NT2/D1 (cell line): ENCODE measurements at regions not wholly inside any gene's neighbourhood (a gene's known extent, or its start where the extent isn't known, plus 50 kb on each side); places are given as distances from the start of the nearest gene placed in this dataset.

Source experiments
- DNase-seq: peaks from one replicate; pipeline ENCODE4 v3.0.0-alpha.2; 2011; ENCODE audit warnings: low read depth, low spot score
- H3K27me3 ChIP-seq: 2 replicates; pipeline ENCODE4 v1.6.0; 2011; ENCODE audit warnings: mild to moderate bottlenecking; ENCODE audit not compliant: insufficient read length, insufficient read depth
- H3K36me3 ChIP-seq: 2 replicates; pipeline ENCODE4 v1.6.1; 2011; ENCODE audit warnings: mild to moderate bottlenecking, low read length, mixed read lengths; ENCODE audit not compliant: insufficient read depth, insufficient read length
- H3K4me1 ChIP-seq: 2 replicates; pipeline ENCODE4 v1.5.1; 2011; ENCODE audit not compliant: insufficient read depth, insufficient read length
- H3K4me3 ChIP-seq: 2 replicates; pipeline ENCODE4 v1.5.1; 2011; ENCODE audit warnings: low read depth; ENCODE audit not compliant: insufficient read length
- H3K9ac ChIP-seq: 2 replicates; pipeline ENCODE4 v1.6.0; 2011; ENCODE audit warnings: low read depth; ENCODE audit not compliant: insufficient read length
- H3K9me3 ChIP-seq: 2 replicates; pipeline ENCODE4 v1.5.1; 2011; ENCODE audit warnings: mild to moderate bottlenecking, low read length; ENCODE audit not compliant: insufficient read depth
- SUZ12 ChIP-seq: IDR thresholded peaks from 2 replicates; pipeline ENCODE4 v1.6.1; 2011; ENCODE audit not compliant: insufficient read length, insufficient read depth; ENCODE audit errors: extremely low read depth
- YY1 ChIP-seq: IDR thresholded peaks from 2 replicates; pipeline ENCODE4 v1.6.1; 2011; ENCODE audit not compliant: insufficient read length, insufficient read depth
- ZNF274 ChIP-seq: IDR thresholded peaks from 2 replicates; pipeline ENCODE4 v1.6.1; 2011; ENCODE audit warnings: mild to moderate bottlenecking, low read depth, low read length

GRCh38 chr17:79144133-79144532 is 69.5 kb downstream of the ENGASE start:
- H3K9ac ChIP-seq = no peak overlapping the region
- no peaks in the 10 kb centered on the region for H3K9me3 ChIP-seq
- TF ChIP-seq ZNF274 (no peak), SUZ12 (no peak), YY1 (no peak)
- no peak overlapping the region for H3K4me3 ChIP-seq
- peaks cover 11% of the 10 kb centered on the region for H3K4me1 ChIP-seq
- no peaks in the 10 kb centered on the region for H3K27me3 ChIP-seq
- no peaks in the 10 kb centered on the region for H3K36me3 ChIP-seq
- no peak for DNase-seq

GRCh38 chr17:79142375-79142774 is 67.8 kb downstream of the ENGASE start:
- no peak for DNase-seq
- H3K9me3 ChIP-seq = no peaks in the 10 kb centered on the region
- TF ChIP-seq ZNF274 = no peak
- TF ChIP-seq YY1 = no peak
- TF ChIP-seq SUZ12 = no peak
- H3K4me3 ChIP-seq = no peak overlapping the region
- no peak overlapping the region for H3K9ac ChIP-seq
- H3K27me3 ChIP-seq = no peaks in the 10 kb centered on the region
- peaks cover 6% of the 10 kb centered on the region for H3K4me1 ChIP-seq
- H3K36me3 ChIP-seq = no peaks in the 10 kb centered on the region

GRCh38 chr17:79141578-79142355 is 67.1 kb downstream of the ENGASE start:
- Histone ChIP-seq H3K9ac (no peak overlapping the region), H3K27me3 (no peaks in the 10 kb centered on the region), H3K4me3 (no peak overlapping the region), H3K36me3 (no peaks in the 10 kb centered on the region), H3K9me3 (no peaks in the 10 kb centered on the region), H3K4me1 (peaks cover 5% of the 10 kb centered on the region)
- DNase-seq = no peak
- no peak for TF ChIP-seq YY1
- TF ChIP-seq ZNF274 = no peak
- TF ChIP-seq SUZ12 = no peak

DNA sequence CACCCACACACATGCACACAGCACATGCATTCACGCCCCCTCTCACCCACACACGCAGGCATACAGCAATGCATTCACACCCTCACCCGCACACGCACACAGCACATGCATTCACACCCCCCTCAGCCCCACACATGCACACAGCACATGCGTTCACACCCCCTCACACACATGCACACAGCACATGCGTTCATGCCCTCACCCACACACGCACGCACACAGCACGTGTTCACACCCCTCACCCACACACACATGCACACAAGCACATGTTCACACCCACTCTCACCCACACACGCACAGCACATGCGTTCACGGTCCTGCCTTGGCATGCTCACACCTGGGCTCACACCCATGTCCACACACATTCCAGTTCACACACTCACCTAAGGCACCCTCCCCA is 64.2 kb downstream of the ENGASE start:
- Histone ChIP-seq H3K36me3 (no peaks in the 10 kb centered on the region), H3K9me3 (no peaks in the 10 kb centered on the region), H3K9ac (no peak overlapping the region), H3K4me3 (no peak overlapping the region), H3K27me3 (no peaks in the 10 kb centered on the region), H3K4me1 (peaks cover 7% of the 10 kb centered on the region)
- no peak for TF ChIP-seq SUZ12
- TF ChIP-seq ZNF274 = no peak
- no peak for TF ChIP-seq YY1
- DNase-seq = no peak

GRCh38 chr17:79137789-79138165 is 63.2 kb downstream of the ENGASE start:
- H3K9me3 ChIP-seq = no peaks in the 10 kb centered on the region
- peaks cover 5% of the 10 kb centered on the region for H3K4me1 ChIP-seq
- H3K9ac ChIP-seq = no peak overlapping the region
- no peak overlapping the region for H3K4me3 ChIP-seq
- TF ChIP-seq ZNF274 (no peak), SUZ12 (no peak), YY1 (no peak)
- H3K36me3 ChIP-seq = no peaks in the 10 kb centered on the region
- DNase-seq = no peak
- H3K27me3 ChIP-seq = no peaks in the 10 kb centered on the region

DNA sequence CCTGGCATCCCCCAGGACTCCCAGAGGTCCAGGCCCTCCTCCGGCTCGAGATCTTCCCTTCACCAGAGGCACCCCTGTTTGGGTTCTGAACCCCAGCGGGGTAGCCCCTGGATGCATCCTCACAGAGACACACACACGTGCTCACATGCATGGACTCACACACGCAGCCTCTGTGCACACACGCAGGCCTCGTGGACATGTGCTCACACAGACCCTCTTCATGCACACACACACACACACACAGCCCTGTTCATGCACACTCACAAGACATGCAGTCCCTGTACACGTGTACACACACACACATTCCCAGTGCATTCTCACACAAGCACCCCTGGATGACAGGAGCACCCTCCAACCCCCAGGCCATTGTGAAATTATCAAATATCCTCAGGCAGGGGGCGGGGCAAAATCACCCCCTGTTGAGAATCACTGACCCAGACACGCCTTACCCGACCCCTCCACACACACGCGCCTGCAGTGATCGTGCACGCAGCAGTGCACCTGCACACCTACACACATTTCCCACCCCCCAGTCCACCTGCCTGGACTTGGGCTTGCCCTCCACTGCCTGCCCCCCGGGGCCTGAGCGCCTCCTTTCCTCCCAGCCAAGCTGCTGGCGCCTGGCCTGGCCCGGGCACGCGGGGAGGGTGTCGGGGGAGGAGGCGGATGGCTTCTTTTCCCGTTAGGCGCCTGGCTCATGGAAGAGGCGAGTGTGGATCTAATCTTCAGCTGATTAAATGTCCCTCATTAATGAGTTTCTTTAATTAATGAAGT is 62.6 kb downstream of the ENGASE start:
- Histone ChIP-seq H3K4me3 (no peak overlapping the region), H3K9me3 (no peaks in the 10 kb centered on the region), H3K4me1 (peaks cover 10% of the 10 kb centered on the region), H3K9ac (no peak overlapping the region), H3K27me3 (no peaks in the 10 kb centered on the region), H3K36me3 (no peaks in the 10 kb centered on the region)
- no peak for DNase-seq
- TF ChIP-seq YY1 (no peak), SUZ12 (no peak), ZNF274 (no peak)

- TF ChIP-seq YY1 (no peak), ZNF274 (no peak), SUZ12 (no peak)
- no peaks in the 10 kb centered on the region for H3K36me3 ChIP-seq
- H3K4me3 ChIP-seq = no peak overlapping the region
- H3K27me3 ChIP-seq = no peaks in the 10 kb centered on the region
- peaks cover 10% of the 10 kb centered on the region for H3K4me1 ChIP-seq
- DNase-seq = no peak
- H3K9me3 ChIP-seq = no peaks in the 10 kb centered on the region
- H3K9ac ChIP-seq = no peak overlapping the region
Observed at GRCh38 chr17:79136596-79136995, 62.0 kb downstream of the ENGASE start.
